Parathyroid adenoma (tissue), 2 donors: ENCODE measurements at regions not wholly inside any gene's neighbourhood (a gene's known extent, or its start where the extent isn't known, plus 50 kb on each side); places are given as distances from the start of the nearest gene placed in this dataset.

Experiments
- H2AFZ ChIP-seq: fragments of 300-600 bp; sonication (generic); one replicate; pipeline ENCODE4 v1.7.0; 2017; ENCODE audit warnings: antibody characterized with exemption, mild to moderate bottlenecking
- H3K27ac ChIP-seq: fragments of 300-600 bp; sonication (generic); one replicate; pipeline ENCODE4 v1.7.0; 2017
- H3K27me3 ChIP-seq: fragments of 300-600 bp; sonication (generic); one replicate; pipeline ENCODE4 v1.7.0; 2017; ENCODE audit warnings: low read length; ENCODE audit not compliant: control insufficient read depth, insufficient read depth
- H3K36me3 ChIP-seq: fragments of 300-600 bp; sonication (generic); one replicate; pipeline ENCODE4 v1.7.0; 2017; ENCODE audit warnings: low read length; ENCODE audit not compliant: control insufficient read depth, insufficient read depth
- H3K4me1 ChIP-seq: fragments of 300-600 bp; sonication (generic); one replicate; pipeline ENCODE4 v1.7.0; 2017; ENCODE audit warnings: control low read depth
- H3K4me2 ChIP-seq: fragments of 300-600 bp; sonication (generic); one replicate; pipeline ENCODE4 v1.7.0; 2017; ENCODE audit warnings: low read length
- H3K4me3 ChIP-seq: fragments of 300-600 bp; sonication (generic); one replicate; pipeline ENCODE4 v1.7.0; 2017; ENCODE audit warnings: low read depth, low read length
- H3K79me2 ChIP-seq: fragments of 300-600 bp; sonication (generic); one replicate; pipeline ENCODE4 v1.7.0; 2017; ENCODE audit warnings: control low read depth
- H3K9ac ChIP-seq: fragments of 300-600 bp; sonication (generic); one replicate; pipeline ENCODE4 v1.7.0; 2017; ENCODE audit warnings: mild to moderate bottlenecking
- H3K9me3 ChIP-seq: fragments of 300-600 bp; sonication (generic); one replicate; pipeline ENCODE4 v1.7.0; 2017; ENCODE audit warnings: low read length; ENCODE audit not compliant: control insufficient read depth
- TF ChIP-seq, protein P1 (sequence below): fragments of 300-600 bp; sonication (generic); IDR thresholded peaks from one replicate; pipeline ENCODE4 v1.7.0; 2017; ENCODE audit warnings: antibody characterized with exemption, mild to moderate bottlenecking
- donor health status: primary hyperparathyroidism.

- no peaks in the 10 kb centered on the region for H3K27me3 ChIP-seq
- no peak overlapping the region for H2AFZ ChIP-seq
- H3K4me1 ChIP-seq: no peaks in the 10 kb centered on the region
- H3K9me3 ChIP-seq: no peaks in the 10 kb centered on the region
- H3K4me2 ChIP-seq: no peak overlapping the region
- no peak overlapping the region for H3K9ac ChIP-seq
- H3K4me3 ChIP-seq: no peak overlapping the region
- no peaks in the 10 kb centered on the region for H3K36me3 ChIP-seq
- TF ChIP-seq, protein P1, sequence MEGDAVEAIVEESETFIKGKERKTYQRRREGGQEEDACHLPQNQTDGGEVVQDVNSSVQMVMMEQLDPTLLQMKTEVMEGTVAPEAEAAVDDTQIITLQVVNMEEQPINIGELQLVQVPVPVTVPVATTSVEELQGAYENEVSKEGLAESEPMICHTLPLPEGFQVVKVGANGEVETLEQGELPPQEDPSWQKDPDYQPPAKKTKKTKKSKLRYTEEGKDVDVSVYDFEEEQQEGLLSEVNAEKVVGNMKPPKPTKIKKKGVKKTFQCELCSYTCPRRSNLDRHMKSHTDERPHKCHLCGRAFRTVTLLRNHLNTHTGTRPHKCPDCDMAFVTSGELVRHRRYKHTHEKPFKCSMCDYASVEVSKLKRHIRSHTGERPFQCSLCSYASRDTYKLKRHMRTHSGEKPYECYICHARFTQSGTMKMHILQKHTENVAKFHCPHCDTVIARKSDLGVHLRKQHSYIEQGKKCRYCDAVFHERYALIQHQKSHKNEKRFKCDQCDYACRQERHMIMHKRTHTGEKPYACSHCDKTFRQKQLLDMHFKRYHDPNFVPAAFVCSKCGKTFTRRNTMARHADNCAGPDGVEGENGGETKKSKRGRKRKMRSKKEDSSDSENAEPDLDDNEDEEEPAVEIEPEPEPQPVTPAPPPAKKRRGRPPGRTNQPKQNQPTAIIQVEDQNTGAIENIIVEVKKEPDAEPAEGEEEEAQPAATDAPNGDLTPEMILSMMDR: no peak
- no peaks in the 10 kb centered on the region for H3K79me2 ChIP-seq
- H3K27ac ChIP-seq: no peak overlapping the region
Observed at GRCh38 chr6:84976526-84977362, 212.3 kb upstream of the TBX18 start.

DNA sequence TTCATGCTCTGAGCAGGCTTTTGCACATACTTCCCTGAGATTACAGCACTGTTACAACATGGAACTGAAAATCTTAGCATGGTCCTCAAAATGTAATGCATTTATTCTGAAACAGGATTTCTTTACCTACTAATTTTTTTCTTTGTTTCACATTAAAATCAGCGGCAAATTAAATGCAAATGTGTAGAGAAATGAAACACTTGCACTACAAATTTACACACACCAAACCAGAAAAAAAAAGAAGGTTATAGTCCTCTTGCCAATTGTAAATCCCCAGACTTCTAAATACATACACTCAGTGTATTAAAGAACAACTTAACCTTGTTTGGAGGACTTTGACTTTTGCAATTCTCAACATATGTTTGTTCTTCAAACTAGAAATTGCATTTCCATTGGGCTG is 210.9 kb upstream of the TBX18 start:
- Histone ChIP-seq H3K27me3 (no peaks in the 10 kb centered on the region), H3K4me2 (no peak overlapping the region), H3K36me3 (no peaks in the 10 kb centered on the region), H3K9me3 (no peaks in the 10 kb centered on the region), H3K4me1 (no peaks in the 10 kb centered on the region), H3K79me2 (no peaks in the 10 kb centered on the region), H3K4me3 (no peak overlapping the region), H3K9ac (no peak overlapping the region), H3K27ac (no peak overlapping the region), H2AFZ (no peak overlapping the region)
- TF ChIP-seq, protein P1: no peak

- no peaks in the 10 kb centered on the region for H3K79me2 ChIP-seq
- H3K4me2 ChIP-seq: no peak overlapping the region
- no peaks in the 10 kb centered on the region for H3K36me3 ChIP-seq
- no peak overlapping the region for H2AFZ ChIP-seq
- no peak overlapping the region for H3K4me3 ChIP-seq
- H3K27me3 ChIP-seq: no peaks in the 10 kb centered on the region
- no peak overlapping the region for H3K9ac ChIP-seq
- no peaks in the 10 kb centered on the region for H3K4me1 ChIP-seq
- TF ChIP-seq, protein P1: no peak
- no peaks in the 10 kb centered on the region for H3K9me3 ChIP-seq
- H3K27ac ChIP-seq: no peak overlapping the region
Observed at GRCh38 chr6:84973606-84974005, 209.2 kb upstream of the TBX18 start.

DNA sequence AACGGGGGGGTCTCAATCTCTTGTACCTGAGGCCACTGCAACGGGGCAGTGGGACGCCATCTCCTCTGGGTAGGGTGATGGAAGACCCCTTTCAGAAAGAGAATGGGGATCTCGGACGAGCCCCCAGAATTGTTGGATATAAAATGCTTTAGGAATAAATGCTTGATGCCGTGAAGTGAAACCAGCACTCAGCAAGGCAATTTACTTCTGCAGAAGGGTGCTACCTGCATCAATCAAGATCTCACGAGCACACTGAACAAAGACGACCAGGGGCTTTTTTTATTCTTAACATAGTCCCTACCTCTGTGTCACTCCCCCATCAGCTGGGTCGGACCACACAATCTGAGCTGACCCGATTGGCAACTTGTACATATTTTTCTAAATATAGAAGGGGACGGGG is 203.6 kb upstream of the TBX18 start:
- no peaks in the 10 kb centered on the region for H3K79me2 ChIP-seq
- no peak overlapping the region for H2AFZ ChIP-seq
- no peaks in the 10 kb centered on the region for H3K4me1 ChIP-seq
- H3K9ac ChIP-seq: no peak overlapping the region
- H3K4me2 ChIP-seq: no peak overlapping the region
- H3K27me3 ChIP-seq: no peaks in the 10 kb centered on the region
- H3K9me3 ChIP-seq: no peaks in the 10 kb centered on the region
- H3K4me3 ChIP-seq: no peak overlapping the region
- H3K36me3 ChIP-seq: no peaks in the 10 kb centered on the region
- H3K27ac ChIP-seq: no peak overlapping the region
- TF ChIP-seq, protein P1: no peak

- Histone ChIP-seq H3K9me3 (no peaks in the 10 kb centered on the region), H3K4me3 (no peak overlapping the region), H3K27me3 (no peaks in the 10 kb centered on the region), H3K27ac (no peak overlapping the region), H3K9ac (no peak overlapping the region), H3K4me1 (no peaks in the 10 kb centered on the region), H3K4me2 (no peak overlapping the region), H2AFZ (no peak overlapping the region), H3K79me2 (no peaks in the 10 kb centered on the region), H3K36me3 (no peaks in the 10 kb centered on the region)
- TF ChIP-seq, protein P1: no peak
Observed at GRCh38 chr6:84967389-84967788, 203.0 kb upstream of the TBX18 start.
